D721Med (cell line): ENCODE measurements at regions not wholly inside any gene's neighbourhood (a gene's known extent, or its start where the extent isn't known, plus 50 kb on each side); places are given as distances from the start of the nearest gene placed in this dataset.

Experiments
- DNase-seq: peaks from one replicate; pipeline ENCODE4 v3.0.0; 2011; ENCODE audit warnings: low spot score; ENCODE audit not compliant: insufficient read length
- FAIRE-seq: peaks from 2 replicates; lab custom pipeline; 2011; peaks lifted over from hg19 to GRCh38; lab: Jason Lieb, UNC
- TF ChIP-seq, protein P1 (sequence below): IDR thresholded peaks from 2 replicates; pipeline ENCODE4 v1.5.1; 2012; ENCODE audit warnings: mild to moderate bottlenecking, control low read depth; ENCODE audit not compliant: insufficient read depth; ENCODE audit errors: missing control alignments

DNA sequence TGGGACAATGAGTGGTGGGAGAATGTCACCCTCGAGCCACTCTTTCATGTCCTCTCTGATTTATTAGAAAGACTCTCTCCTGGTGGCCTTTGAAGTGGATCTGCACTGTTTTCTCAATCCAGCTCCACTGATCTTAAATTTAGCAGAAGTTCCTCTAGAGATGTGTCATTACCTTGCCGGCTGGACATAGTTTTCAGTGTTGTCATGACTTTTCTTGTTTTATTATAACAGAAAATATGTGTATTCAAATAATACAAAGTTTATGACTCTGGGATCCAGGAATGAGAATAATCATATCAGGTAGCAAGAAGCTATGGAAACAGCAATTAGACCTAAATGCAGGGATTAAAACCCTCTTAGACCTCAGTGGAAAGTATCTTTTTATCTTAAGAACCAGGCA is 247.5 kb upstream of the ELAC2 start:
- FAIRE-seq (no peak), DNase-seq (no peak)
- TF ChIP-seq, protein P1, sequence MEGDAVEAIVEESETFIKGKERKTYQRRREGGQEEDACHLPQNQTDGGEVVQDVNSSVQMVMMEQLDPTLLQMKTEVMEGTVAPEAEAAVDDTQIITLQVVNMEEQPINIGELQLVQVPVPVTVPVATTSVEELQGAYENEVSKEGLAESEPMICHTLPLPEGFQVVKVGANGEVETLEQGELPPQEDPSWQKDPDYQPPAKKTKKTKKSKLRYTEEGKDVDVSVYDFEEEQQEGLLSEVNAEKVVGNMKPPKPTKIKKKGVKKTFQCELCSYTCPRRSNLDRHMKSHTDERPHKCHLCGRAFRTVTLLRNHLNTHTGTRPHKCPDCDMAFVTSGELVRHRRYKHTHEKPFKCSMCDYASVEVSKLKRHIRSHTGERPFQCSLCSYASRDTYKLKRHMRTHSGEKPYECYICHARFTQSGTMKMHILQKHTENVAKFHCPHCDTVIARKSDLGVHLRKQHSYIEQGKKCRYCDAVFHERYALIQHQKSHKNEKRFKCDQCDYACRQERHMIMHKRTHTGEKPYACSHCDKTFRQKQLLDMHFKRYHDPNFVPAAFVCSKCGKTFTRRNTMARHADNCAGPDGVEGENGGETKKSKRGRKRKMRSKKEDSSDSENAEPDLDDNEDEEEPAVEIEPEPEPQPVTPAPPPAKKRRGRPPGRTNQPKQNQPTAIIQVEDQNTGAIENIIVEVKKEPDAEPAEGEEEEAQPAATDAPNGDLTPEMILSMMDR = no peak

DNA sequence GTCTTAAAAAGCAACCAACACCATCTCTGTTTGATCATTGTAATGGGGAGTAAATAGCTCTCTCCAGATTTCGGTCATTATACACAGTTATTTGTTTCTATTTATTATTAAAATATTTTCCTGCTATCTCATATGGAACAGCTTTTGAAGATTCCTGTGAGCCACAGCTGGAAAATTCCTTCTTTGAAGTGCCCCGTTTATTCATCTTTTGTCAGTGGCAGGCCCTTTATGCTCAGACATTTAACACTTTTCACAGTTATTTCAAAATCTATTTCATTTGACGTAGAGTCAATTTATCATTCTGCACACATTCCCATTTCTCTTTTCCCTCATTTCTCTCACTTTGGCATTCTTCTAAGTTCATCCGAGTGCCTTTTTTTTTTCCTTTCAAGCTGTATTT is 245.9 kb upstream of the ELAC2 start:
- no peak for FAIRE-seq
- TF ChIP-seq, protein P1 = no peak
- no peak for DNase-seq

DNA sequence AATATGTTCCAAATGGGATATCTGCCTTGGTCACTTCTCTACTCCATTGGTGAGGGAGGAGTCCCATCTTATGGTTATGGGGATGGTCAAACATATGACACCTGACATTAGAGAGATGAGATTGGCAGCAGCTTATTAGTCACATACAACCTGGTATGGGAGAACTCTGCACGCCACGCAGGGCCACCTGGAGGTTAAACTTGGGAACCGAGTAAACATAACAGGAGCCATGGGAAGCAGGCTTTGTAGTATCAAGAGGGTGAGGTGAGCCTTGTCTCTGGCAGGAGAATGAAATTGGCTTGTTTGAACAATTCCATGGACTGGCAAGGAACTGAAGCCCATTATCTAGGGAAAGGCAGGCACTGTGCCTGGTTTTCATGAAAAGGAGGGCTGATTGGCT is 238.7 kb upstream of the ELAC2 start:
- DNase-seq (no peak), FAIRE-seq (no peak)
- TF ChIP-seq, protein P1 = no peak

DNA sequence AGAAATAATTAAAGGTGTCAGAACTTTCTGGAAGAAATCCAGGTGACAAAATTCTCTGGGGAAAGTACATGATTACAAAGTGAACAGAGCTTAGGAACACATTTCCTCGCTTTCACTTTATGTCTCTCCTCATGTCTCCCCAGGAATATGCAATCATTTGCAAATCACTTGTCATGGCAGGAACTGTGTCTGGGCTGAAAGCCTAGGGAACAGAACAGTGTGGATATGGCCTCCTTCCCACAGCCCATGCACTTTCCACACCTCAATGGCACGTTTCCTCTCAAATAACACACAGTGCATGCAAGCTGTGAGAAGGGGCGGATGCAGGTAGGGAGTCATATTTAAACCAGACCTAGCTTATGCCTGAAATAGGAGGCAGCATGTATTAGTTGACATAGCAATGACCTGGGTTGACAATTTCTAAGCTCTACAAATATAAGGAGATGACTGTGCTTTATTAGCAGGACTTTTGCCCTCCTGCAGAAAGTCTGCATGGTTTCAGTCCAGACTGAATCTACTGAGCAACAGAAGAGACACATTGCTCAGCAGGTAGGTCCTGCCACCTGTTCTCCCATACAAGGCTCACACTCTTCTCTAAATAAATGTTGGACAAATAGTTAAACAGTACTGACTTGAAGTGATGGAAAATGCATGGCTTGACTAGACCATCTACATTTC is 236.0 kb upstream of the ELAC2 start:
- TF ChIP-seq, protein P1 = no peak
- DNase-seq = no peak
- no peak for FAIRE-seq

DNA sequence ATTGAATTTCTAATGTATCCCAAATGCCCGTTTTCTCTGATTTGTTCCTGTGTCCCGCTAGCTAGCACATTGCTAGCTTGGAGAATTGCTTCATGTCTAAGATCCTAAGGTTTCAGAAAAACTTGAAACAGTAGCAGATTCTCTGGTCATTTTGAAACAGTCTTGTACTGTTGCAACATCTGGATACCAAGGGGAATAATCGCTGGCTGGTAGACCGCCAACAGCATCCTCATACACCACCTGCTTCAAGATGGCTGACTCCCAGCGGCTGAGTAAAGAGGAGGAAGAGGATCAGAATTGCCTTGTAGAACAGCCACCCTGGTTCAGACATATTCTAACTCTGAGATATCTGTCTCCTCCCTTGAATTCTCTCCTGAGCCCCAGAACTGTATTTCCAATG is 226.7 kb upstream of the ELAC2 start:
- FAIRE-seq = no peak
- TF ChIP-seq, protein P1 = no peak
- no peak for DNase-seq

DNA sequence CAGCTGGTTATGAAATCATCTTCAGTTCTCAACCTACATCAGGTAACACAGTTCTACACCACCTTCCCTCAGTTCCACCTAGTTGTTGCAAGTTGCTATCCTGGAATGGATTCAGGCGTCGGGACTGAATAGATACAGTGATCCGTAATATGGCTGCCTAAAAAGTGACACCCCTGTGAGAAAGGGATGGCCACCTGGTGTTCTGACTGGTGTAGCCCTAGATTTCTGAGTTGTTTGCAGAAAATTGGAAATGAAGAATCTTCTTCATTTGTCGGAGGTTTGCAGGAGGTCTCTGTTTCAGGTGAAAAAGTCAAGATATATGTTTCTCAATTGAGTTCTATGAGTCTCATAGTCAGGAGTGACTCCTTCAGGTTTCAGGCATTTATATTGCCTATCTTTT is 225.8 kb upstream of the ELAC2 start:
- FAIRE-seq = no peak
- TF ChIP-seq, protein P1 = no peak
- DNase-seq = no peak

DNA sequence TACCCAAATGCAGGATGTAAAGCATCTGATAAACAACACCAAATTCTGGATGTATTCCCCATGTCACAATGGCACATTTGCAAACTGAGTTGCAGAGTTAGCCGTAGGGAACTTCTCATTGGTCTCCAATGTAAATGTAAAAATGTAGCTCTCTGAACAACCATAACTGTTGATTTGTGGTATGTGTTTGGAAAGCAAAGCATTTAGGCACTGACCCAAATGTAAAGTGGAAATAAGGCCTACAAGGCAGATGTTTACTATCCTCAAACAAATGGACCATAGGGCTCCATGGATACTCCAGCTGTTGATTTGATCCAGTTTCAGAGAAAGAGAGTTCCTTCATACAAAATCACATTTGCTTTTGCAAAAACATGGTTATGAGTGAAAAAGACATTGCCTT is 223.0 kb upstream of the ELAC2 start:
- DNase-seq (no peak), FAIRE-seq (no peak)
- TF ChIP-seq, protein P1 = no peak
